PC-3 (cell line): ENCODE measurements at regions not wholly inside any gene's neighbourhood (a gene's known extent, or its start where the extent isn't known, plus 50 kb on each side); places are given as distances from the start of the nearest gene placed in this dataset.

Source experiments
- CTCF ChIP-seq: fragments of 300-600 bp; sonication (generic); conservative IDR thresholded peaks from 2 replicates; pipeline ENCODE4 v1.5.1; 2017; ENCODE audit warnings: antibody characterized with exemption, low read depth, mild to moderate bottlenecking, low read length
- EZH2 ChIP-seq: fragments of 300-600 bp; sonication (generic); IDR thresholded peaks from one replicate; pipeline ENCODE4 v1.6.1; 2017; ENCODE audit warnings: antibody characterized with exemption, mild to moderate bottlenecking, low read length; ENCODE audit not compliant: unreplicated experiment

GRCh38 chr2:7953195-7953594 lies 728.7 kb upstream of the ID2 start:
- TF ChIP-seq CTCF (no peak), EZH2 (no peak)
